RPMI8226 (cell line): ENCODE measurements at regions not wholly inside any gene's neighbourhood (a gene's known extent, or its start where the extent isn't known, plus 50 kb on each side); places are given as distances from the start of the nearest gene placed in this dataset.
"Not testable (repeated sequence)": the region's sequence is repeated elsewhere in the genome, so short reads cannot be mapped to it uniquely, and the experiment has no call there.

ENCODE experiments used
- DNase-seq: peaks from one replicate; pipeline ENCODE4 v3.0.0-alpha.2; 2015

DNA sequence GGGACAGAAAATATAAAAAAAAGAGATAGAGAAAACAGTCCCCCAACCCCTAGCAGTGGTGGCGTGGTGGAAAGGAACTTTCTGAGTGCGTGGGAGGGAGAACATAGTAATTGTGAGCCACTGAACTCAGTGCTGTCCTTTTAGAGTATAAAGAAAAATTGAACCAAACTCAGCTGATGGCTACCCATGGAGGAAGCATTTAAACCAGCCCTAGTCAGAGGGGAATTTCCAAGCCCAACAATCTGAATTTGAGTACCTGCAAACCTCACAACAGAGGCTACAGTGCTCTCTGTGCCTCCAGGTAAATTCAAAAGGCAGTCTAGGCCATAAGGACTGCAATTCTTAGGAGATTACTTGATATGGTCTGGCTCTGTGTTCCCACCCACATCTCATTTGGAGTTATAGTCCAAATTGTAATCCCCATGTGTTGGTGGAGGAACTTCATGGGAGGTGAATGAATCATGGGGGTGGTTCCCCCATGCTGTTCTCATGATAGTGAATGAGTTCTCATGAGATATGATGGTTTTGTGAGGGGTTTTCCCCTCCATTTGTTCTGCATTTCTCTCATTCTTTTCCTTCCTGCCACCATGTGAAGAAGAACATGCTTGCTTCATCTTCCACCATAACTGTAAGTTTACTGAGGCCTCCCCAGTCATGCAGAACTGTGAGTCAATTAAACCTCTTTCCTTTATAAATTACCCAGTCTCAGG lies 687.8 kb downstream of the FAM181B start:
- DNase-seq, result no peak

DNA sequence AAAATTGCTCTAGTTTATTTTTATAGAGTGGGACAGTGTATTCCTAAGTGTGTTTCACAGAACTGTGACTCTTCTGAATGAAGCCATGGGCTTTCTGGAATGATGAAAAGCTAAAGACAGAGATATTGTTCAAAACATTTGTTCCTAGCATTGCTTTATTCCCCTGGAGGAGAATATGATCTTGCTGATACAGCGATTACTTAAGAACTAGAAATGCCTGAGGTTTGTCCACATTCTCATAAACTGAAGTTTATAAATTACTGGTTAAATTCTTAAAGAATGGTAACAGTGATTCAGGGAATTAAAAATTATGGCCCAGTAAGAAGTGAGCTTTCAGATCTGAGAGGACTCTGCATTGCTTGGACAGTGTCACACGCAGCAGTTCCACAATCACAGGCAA lies 690.3 kb downstream of the FAM181B start:
- no peak for DNase-seq

DNA sequence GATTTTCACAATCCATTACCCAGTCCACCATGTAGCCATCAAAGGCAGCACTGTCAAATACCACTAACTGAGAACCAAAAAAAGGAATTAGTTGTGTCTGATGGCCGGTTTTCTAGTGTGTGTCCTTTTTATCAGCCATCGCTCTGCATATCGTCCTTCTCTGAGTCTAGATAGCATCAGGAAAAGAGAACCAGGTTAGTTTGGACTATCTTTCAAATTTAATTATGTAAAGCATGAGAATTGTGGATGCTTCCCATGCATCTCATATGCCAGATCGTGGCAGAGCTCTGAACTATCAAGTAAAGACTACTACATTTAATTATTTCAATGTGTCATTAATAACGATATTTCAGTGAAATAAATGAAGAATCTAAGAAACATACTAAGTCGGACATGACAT lies 691.9 kb downstream of the FAM181B start:
- DNase-seq, result no peak

DNA sequence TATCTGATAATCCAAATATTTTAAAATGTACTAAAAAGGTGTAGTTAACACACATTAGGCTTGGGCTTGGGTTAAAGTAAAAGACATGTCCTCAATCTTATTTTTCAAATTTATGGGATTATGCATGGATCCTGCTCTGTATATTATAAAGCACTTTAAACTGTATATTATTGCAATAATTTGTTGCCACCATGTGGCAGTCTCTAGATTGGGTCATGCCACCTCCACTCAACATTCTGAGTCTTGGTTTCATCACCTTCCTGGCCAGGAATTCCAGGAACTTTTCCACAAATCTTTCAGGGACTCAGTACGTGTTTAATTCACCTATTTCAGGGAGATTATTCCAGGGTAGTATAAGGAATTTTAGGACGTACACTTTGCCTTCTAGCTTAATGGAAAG lies 695.5 kb downstream of the FAM181B start:
- DNase-seq, result no peak

DNA sequence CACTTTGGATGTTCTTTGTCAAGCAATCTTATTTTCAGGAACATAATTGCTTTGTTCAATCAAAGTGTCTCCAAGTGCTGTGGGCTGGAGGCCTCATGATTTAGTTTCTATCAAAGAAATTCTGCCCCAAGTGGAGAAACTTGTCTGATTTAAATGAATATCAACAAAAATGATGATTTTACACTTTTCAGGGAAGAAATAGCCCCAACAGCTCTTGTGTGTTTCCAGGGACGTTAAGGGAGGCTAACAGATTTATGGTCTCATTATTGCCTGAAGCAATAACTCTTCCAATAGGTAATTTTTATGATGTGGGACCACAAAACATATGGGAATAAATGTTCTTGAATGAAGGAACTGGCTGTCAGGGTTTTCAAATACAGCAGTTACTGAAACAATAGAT lies 699.1 kb downstream of the FAM181B start:
- no peak for DNase-seq

DNA sequence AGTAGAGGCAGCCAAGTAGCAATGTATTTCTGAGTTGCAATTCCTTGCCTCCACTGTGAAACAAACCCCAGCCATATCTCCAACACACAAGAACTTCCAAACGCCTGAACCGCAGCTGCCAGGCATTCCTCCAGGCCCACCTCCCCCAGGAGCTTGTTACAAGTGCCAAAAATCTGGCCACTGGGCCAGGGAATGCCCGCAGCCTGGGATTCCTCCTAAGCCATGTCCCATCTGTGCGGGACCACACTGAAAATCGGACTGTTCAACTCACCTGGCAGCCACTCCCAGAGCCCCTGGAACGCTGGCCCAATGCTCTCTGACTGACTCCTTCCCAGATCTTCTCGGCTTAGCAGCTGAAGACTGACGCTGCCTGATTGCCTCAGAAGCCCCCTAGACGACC lies 706.3 kb downstream of the FAM181B start:
- not testable (repeated sequence) for DNase-seq

DNA sequence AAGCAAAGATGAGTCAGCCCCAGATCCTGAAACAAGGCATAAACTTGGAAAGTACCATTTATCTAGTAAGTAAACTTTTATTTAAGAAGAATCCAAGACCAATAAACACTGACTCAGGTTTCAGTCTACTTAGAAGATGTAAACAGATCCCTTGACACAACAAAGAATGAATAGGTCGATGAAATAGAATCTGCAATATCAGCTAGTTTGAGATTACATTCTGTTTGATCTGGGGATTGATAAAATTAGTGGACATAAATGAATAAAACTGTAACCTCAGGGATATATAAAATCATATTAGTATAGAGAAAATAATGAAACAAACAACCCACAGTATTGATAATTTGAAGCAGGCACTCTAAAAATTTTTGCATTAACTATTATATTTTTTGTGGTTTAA lies 708.9 kb downstream of the FAM181B start:
- no peak for DNase-seq

DNA sequence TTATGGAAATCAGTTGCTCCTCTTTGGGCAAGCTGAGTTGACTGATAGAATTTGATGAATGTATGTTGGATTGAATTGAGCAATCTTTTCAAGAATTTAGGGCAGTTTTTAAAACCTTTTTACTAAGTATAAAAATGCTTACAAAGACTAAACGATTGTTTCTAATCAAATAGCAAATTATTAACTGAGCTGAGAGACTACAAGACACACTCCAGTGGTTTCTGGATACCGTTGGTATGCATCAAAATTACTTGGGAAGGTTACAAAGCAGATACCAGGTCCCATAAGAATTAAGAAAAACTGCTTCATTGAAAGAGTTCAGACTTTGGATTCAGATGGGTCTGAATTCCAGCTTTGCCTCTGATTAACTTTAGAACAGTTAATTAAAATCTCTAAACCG lies 721.4 kb downstream of the FAM181B start:
- DNase-seq, result no peak

DNA sequence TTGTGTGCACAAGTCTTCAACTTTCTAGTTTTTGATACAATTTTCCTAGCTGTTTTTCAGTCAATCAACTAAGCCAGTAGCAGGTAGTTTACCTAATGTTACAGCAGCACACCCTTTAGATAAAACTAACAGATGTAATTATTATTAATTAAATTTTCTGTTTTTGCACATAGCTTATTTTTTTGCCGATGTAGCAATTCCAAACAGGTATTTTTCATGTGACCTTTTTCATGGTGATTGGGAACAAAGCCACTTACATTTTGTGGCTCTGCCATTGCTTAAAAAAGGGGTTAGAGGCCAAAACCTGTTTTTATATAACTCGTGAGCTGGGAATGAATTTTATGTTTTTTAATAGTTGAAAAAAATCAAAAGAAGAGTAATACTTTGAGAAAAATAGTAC lies 724.5 kb downstream of the FAM181B start:
- DNase-seq, result no peak

DNA sequence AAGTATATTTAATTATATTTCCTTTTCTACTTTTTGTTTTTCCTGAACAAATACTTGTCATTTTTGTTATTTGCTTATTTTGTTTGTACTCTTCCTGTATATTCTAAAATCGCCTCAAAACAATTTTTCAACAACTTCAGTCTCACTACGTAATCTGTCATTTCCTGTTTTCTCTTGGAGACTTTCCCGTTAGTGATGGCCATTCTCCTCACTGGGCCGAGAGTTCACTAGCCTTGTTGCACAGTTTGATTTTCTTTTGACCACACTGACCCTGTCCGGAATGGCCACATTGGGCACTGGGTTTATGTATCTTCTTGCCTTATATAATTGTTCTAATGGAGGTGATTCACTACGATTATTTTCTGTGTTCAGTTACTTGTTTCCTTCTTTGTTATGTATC lies 726.1 kb downstream of the FAM181B start:
- no peak for DNase-seq

DNA sequence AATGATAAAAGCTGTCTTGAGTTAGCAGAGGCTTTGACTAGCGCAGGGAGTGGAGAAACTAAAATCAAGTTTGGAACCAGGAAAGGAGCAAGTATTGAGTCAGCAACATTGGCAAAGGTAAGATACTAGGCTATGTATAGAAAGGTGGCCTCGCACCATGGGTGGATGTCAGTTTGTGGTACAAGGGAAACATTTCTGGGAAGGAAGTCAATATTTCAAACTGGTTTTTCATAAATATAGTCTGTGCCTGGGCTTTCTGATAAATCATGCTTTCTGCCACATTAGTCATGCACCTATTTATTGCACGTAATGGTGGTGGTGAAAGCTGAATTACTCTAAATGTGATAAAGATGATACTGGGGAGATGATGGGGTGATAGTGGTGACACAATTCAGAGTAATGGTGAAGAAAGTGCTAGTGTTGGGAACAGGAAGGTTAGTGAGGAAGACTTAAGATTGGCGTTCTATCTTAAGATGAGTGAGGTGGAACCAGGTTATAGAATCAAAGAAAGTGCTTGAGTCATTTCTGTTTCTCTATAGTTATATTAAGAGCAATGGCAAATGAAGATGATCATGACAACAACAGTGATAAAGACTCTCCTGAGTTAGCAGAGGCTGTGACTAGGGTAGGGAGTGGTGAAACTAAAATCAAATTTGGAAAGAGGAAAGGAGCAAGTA lies 729.0 kb downstream of the FAM181B start:
- DNase-seq, result no peak

DNA sequence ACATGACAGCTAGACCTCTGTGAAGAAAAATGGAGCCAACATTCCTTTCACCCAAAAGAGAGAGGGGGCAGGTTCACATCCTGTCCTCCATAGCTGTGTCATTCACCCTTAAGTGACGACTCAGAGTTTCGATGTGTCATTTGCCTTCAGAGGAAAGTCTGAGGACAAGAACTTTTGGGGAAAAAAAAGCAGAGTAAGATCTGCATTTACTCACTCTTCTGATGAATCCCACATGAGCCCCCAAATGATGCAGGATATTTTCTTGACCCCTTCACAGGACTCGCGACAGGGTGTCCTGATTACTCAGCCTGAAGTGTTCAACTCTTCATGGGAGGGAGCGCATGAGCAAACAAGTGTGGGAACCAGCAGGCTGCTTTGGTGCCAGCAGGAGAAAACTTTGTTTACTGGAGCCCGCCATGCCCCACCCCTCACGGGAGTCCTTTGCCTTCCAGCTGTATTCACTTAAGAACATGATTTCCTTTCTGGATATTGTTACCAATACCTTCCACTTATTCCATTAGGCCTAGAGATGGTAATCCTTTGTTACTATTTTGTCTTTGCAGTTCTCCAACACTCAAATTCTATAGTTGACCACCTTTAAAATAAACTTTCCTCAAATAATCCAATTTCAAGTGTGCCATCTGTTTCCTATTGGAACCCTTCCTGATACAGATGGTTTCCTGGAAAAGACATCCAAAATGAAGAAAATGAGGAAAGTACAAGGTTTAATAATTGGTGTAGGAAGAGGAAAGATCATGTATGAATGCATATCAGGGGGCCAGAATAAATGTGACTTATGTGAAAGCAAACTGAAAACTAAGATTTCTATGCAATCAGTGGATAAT lies 729.8 kb downstream of the FAM181B start:
- no peak for DNase-seq

DNA sequence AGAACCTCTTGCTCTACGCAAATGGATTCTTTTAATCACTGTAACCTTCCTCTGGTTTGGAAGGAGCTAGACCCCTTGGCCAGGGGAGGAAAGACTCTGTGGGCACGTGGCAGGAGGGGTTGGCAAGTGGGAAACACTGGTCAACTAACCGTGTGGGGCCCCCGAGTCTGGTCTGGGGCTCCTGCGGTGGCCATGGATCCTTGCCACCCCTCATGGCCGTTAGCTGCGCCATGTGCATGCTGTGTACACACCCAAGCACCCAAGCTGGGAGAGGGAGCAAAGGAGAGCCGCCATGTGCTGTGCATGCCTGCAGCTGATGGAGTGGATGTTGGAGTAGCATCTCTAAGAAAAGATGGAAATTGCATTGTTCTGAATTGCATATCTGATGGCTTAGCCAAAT lies 730.6 kb downstream of the FAM181B start:
- no peak for DNase-seq

DNA sequence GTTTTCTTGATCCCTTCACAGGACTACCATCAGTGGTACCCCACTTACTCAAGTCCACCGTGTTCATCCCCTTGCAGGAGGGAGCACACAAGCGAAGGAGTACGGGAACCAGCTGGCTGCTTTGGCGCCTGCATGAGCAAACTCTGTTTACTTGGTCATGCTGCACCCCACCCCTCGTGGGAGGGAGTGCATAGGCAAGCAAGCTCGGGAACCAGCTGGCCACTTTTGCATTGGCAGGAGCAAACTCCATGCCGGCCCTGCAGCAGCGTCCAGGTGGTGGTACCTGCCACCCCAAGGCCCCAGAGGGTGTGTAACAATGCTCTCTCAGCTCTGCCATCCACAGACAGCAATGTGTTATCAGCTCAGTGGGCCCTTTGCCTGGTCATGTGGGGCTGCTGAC lies 737.8 kb downstream of the FAM181B start:
- no peak for DNase-seq

DNA sequence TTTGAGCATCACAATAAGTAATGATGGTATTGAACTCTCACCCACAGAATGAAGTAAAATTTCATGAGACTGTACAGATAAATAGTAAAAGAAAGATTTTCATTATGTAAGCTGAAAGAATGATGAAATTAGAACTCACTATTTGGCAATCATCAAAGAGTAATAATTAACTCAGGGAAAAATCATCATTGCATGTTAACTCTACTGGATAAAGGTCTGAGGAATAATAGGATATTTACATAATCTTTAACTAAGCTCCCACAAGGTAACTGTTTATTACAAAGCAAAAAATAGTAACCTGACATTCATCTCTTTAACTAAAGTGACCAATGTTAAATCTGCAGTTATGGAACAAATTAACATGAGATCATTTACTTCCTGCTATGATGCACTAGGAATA lies 739.9 kb downstream of the FAM181B start:
- no peak for DNase-seq

DNA sequence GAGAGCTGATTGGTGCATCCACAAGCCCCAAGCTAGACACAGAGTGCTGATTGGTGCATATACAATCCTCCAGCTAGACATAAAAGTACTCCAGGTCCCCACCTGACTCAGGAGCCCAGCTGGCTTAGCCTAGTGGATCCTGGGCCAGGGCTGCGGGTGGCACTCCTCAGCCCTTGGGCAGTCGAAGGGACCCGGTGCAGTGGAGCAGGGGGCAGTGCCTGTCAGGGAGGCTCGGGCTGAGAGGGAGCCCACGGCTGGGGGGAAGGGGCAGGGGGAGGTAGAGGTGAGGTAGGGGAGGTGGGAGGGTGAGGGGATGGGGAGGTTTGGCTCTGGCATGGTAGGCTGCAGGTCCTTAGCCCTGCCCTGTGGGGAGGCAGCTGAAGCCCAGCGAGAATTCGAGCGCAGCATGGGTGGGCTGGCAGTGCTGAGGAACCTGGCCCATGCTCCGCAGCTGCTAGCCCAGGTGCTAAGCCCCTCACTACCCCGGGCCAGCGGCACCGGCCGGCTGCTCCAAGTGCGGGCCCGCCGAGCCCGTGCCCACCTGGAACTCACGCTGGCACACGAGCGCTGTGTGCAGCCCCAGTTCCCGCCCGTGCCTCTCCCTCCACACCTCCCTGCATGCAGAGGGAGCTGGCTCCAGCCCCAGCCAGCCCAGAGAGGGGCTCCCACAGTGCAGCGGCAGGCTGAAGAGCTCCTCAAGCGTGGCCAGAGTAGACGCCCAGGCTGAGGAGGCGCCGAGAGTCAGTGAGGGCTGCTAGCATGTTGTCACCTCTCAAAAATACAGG lies 742.8 kb downstream of the FAM181B start:
- DNase-seq, result no peak

DNA sequence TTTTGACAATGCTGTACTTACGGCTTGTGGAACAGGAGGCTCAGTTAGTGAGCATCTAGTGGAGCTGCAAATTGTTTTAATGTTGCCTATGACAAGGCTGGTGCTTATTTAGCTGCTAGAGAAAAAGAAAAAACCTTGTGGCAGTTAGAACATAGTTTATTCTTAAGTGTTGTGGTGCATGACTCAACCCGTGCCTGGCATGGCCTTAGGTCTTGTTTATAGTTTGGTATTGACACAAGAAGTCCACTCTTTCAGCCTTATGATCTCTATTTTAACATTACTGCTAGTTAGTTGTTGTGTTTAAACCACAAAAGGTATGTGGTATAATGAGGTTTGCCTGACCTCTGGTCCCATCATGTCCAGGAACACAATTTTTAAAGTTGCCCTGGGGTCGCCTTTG lies 744.6 kb downstream of the FAM181B start:
- no peak for DNase-seq

DNA sequence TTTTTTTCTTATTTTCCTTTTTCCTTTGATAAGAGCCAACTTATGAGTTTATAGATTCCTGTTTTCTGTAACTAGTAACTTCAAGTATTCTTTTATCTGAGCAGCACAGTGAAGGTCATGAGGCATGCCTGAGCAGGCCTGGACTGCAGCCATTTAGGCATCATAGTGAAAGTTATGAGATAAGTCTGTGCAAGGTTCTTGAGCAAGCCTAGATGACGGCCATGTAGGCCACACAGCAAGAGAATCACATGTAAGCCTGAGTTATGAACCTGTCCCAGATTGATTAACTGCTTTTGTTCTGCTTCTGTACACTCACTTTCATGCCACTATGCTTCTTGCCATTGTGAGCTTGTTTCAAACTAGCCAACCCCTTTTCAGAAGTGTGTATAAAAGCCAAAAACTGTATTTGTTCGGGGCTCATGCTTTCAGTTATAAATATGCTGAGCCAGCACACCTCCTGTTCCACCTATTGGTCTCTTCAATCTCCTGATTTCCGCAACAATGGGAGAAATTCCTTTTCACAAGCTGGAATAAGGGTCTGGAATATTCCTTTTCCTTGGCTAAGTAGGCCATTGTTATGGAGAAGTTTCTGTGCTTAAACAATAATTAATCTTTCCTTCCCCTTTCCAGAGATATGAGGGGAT lies 745.7 kb downstream of the FAM181B start:
- no peak for DNase-seq

DNA sequence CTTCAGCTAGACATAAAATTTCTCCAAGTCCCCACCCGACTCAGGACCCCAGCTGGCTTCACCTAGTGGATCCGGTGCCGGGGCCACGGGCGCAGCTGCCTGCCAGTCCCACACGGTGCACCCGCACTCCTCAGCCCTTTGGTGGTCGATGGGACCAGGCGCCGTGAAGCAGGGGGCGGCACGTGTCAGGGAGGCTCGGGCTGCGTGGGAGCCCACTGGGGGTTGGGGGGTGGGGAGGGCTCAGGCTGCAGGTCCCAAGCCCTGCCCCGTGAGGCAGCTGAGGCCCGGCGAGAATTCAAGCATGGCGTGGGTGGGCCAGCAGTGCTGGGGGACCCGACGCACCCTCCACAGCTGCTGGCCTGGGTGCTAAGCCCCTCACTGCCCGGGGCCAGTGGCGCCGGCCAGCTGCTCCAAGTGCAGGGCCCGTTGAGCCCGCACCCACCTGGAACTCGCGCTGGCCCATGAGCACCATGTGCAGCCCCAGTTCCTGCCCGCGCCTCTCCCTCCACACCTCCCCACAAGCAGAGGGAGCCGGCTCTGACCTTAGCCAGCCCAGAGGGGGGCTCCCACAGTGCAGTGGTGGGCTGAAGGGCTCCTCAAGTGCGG lies 747.0 kb downstream of the FAM181B start:
- no peak for DNase-seq

DNA sequence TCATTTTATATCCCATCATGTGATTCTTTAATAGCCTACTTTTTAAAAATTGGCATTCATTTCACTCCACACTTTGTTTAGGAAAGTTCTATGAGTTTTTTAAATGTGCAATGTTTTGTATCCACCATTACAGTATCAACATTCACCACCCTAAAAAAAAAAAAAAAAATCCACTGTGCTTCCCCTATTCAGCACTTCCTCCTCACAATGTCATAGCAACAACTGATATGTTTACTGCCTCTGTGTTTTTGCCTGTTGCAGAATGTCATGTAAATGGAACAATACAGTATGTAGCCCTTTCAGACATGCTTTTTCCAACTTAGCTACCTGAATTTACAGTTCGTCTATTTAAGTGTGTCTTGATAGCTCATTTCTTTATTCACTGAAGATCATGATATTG lies 754.2 kb downstream of the FAM181B start:
- DNase-seq, result no peak

DNA sequence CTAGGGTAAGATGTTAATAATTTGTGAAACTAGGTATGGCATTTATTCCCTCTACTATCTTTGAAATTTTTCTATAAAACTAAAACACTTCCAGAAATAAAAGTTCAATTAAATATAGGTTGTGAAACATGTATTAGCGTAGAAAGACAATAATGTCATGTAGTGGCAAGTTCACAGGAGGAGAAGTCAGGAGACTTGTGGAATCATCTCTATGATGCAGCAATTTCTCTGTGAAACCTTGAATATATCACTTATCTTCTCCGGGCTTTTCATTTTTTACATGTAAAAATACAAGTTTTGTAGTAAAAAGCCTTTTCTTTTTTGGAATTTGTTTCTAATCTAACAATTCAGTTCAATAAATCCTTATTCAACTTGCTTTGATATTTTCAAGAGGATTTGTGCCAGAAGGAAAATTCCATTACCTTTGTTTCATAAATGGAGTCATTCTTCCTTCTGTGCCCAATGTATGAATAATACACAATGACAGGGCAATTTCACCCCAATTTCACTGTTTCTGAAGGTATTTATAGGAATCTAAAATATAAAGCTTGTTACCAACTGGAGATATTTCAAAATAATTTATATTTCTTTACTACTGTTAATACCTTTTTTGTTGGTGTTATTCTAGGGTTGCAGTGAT lies 758.3 kb downstream of the FAM181B start:
- DNase-seq, result no peak

DNA sequence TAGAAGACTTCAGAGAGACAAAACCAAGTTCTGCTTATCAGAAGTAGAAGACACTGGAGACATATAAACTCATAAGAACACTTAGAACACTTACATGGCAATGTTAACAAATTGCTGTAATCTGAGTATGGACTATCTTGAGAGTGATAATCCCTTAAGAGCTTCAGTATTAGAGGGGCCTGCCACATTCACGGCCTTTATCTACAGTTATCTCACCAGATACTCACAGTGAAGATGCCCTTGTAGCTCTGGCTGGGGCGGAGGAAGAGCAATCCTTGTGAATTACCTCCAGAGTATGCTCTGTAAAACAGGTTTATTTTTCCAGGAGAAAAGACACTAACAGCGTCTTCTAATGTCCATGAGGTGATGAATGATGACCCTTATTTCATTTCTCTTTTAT lies 762.8 kb downstream of the FAM181B start:
- DNase-seq, result no peak
